Lower lobe of right lung (tissue), 2 donors: ENCODE measurements at regions not wholly inside any gene's neighbourhood (a gene's known extent, or its start where the extent isn't known, plus 50 kb on each side); places are given as distances from the start of the nearest gene placed in this dataset.

Experiments used
- ATAC-seq, 2 donors: fragments of 200-7000 bp; cut with Tn5 transposase; one replicate each; pipeline ENCODE4 v1.9.1; 2020 to 2022; ENCODE audit warnings: mild to moderate bottlenecking in 2 of 2, moderate library complexity in 2 of 2
- DNase-seq: peaks from one replicate; pipeline ENCODE4 v3.0.0-alpha.2; 2020
- H3K27ac ChIP-seq: fragments of 200-600 bp; one replicate; pipeline ENCODE4 v1.8.0; 2022
- H3K27me3 ChIP-seq: fragments of 200-600 bp; one replicate; pipeline ENCODE4 v1.8.0; 2022; ENCODE audit warnings: low read depth
- H3K36me3 ChIP-seq: fragments of 200-600 bp; one replicate; pipeline ENCODE4 v1.8.0; 2022; ENCODE audit warnings: mild to moderate bottlenecking
- H3K4me1 ChIP-seq: fragments of 200-600 bp; one replicate; pipeline ENCODE4 v1.8.0; 2022
- H3K4me3 ChIP-seq: fragments of 200-600 bp; one replicate; pipeline ENCODE4 v1.8.0; 2022; ENCODE audit warnings: mild to moderate bottlenecking
- H3K9me3 ChIP-seq: fragments of 200-600 bp; one replicate; pipeline ENCODE4 v1.8.0; 2022
- intact Hi-C: fragments of 100-400 bp; cut with DNase I; formaldehyde crosslinking; loops from one replicate; pipeline ENCODE4 v1.11.0; 2022
- TF ChIP-seq, protein P1 (sequence below): fragments of 200-600 bp; IDR thresholded peaks from one replicate; pipeline ENCODE4 v1.8.0; 2022; ENCODE audit warnings: antibody characterized with exemption, mild to moderate bottlenecking
- donor health status: DM: no; HTN: yes; CAD: no; lungs with severe emphysema.

GRCh38 chr12:97140355-97140754, 233.3 kb downstream of the NEDD1 start:
- DNase-seq (no peak), ATAC-seq (no peak)
- no peaks in the 10 kb centered on the region for H3K36me3 ChIP-seq
- no peak overlapping the region for H3K27ac ChIP-seq
- H3K9me3 ChIP-seq = no peaks in the 10 kb centered on the region
- H3K4me1 ChIP-seq = no peaks in the 10 kb centered on the region
- H3K4me3 ChIP-seq = no peak overlapping the region
- intact Hi-C loops = no loop called here
- TF ChIP-seq, protein P1, sequence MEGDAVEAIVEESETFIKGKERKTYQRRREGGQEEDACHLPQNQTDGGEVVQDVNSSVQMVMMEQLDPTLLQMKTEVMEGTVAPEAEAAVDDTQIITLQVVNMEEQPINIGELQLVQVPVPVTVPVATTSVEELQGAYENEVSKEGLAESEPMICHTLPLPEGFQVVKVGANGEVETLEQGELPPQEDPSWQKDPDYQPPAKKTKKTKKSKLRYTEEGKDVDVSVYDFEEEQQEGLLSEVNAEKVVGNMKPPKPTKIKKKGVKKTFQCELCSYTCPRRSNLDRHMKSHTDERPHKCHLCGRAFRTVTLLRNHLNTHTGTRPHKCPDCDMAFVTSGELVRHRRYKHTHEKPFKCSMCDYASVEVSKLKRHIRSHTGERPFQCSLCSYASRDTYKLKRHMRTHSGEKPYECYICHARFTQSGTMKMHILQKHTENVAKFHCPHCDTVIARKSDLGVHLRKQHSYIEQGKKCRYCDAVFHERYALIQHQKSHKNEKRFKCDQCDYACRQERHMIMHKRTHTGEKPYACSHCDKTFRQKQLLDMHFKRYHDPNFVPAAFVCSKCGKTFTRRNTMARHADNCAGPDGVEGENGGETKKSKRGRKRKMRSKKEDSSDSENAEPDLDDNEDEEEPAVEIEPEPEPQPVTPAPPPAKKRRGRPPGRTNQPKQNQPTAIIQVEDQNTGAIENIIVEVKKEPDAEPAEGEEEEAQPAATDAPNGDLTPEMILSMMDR = no peak
- no peaks in the 10 kb centered on the region for H3K27me3 ChIP-seq

DNA sequence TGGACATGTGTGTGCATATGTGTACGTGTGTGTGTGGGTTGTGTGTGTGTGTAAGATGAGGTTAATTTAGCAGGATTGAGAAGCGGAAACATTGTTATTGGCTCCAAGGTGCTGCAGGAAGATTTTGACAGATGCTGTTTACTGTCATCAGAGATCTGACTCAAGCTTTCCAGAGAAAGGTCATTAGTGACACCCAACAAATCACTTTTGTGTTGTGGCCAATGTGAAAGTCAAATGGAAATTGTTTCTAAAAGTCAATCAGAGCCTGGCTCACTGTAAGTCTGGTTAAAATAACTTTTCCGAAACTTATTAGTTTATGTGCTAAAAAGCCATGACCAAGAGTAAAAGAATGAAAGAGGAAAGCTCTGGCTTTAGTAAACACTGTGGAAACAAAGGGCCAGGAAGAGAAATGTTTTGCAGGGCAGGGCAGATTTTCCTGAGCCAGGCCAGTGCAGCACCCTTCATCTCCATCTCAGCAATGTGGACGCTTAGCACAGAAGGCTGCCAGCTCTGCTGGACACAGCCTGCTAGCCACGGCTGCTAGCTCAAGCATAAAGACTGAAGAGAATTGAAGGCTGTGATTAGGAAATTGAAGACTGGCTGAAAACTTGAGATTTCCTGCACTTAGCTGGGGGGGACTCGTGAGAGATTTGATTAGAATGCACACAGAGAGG, 235.8 kb downstream of the NEDD1 start:
- Histone ChIP-seq H3K27ac (no peak overlapping the region), H3K9me3 (no peaks in the 10 kb centered on the region), H3K4me1 (no peaks in the 10 kb centered on the region), H3K27me3 (no peaks in the 10 kb centered on the region), H3K36me3 (no peaks in the 10 kb centered on the region), H3K4me3 (no peak overlapping the region)
- ATAC-seq (no peak), DNase-seq (no peak)
- intact Hi-C loops = no loop called here
- TF ChIP-seq, protein P1 = no peak

DNA sequence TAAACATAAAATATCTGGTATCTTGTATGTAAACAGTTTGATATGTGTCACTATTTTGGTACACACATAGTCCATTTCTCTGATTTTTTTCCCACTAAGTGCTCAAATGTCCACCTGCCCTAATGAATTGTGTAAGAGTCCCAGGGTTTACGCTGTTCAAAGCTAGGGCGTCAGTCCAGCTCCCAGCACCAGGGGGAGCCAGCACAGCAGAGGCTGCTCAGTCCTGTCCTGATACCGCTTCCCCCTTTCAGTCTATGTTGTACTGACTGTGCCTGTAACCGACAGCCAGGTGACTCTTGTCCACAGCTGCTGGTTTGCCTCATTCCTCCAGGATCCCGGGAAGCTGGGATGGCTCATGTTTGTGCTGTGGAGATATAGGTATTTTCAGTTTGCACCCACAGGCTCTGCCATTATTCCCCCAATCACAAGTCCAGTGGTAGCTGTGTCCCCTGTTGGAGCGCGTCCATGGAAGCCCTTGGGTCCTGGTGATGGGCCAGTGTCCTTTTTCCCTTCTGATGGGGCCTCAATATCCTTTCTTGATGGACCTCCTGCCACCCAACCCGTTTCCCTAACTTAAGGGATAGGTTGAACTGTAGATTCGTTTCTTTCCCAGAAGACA, 242.0 kb downstream of the NEDD1 start:
- Histone ChIP-seq H3K4me1 (no peaks in the 10 kb centered on the region), H3K4me3 (no peak overlapping the region), H3K27me3 (no peaks in the 10 kb centered on the region), H3K9me3 (no peaks in the 10 kb centered on the region), H3K36me3 (no peaks in the 10 kb centered on the region), H3K27ac (no peak overlapping the region)
- TF ChIP-seq, protein P1 = peak; percentile 70
- DNase-seq = peak; percentile 78
- peak; percentile 95 to 97 for ATAC-seq
- intact Hi-C loops = no loop called here

- ATAC-seq (no peak), DNase-seq (no peak)
- Histone ChIP-seq H3K27me3 (no peaks in the 10 kb centered on the region), H3K4me3 (no peak overlapping the region), H3K4me1 (no peaks in the 10 kb centered on the region), H3K27ac (no peak overlapping the region), H3K9me3 (no peaks in the 10 kb centered on the region), H3K36me3 (no peaks in the 10 kb centered on the region)
- intact Hi-C loops = no loop called here
- TF ChIP-seq, protein P1 = no peak
Observed at GRCh38 chr12:97151481-97151880, 244.4 kb downstream of the NEDD1 start.

DNA sequence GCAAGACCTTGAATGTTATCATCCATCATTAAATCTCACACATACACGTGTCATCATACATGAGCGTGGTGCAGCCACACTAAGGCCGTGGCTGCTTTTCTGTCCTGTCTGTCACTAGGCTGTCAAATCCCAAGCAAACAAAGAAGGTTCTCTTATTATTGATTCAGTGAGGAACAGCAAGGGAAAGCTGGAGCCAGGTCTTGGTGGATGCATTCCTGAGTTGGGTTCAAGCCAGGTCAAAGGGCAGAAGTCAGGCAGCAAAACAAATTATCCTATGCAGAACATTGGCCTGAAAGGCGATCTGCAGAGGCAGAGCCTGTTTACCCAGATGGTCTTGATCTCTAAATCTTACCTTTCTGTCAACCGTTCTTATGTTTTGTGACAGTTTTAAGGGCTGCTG, 252.3 kb downstream of the NEDD1 start:
- no peak overlapping the region for H3K4me3 ChIP-seq
- H3K27me3 ChIP-seq = no peaks in the 10 kb centered on the region
- H3K36me3 ChIP-seq = no peaks in the 10 kb centered on the region
- H3K4me1 ChIP-seq = no peaks in the 10 kb centered on the region
- TF ChIP-seq, protein P1 = no peak
- no peaks in the 10 kb centered on the region for H3K9me3 ChIP-seq
- no peak overlapping the region for H3K27ac ChIP-seq
- DNase-seq = no peak
- ATAC-seq = no peak
- intact Hi-C loops = no loop called here
